ENCODE measurements at regions not wholly inside any gene's neighbourhood (a gene's known extent, or its start where the extent isn't known, plus 50 kb on each side); places are given as distances from the start of the nearest gene placed in this dataset.
A peak's percentile ranks its signal among the peaks of the same experiment; 100 is the strongest.

GRCh38 chr4:175971388-175972179 lies 94.1 kb upstream of the WDR17 start:
- Mint-ChIP-seq H3K27ac (no peak overlapping the region), H3K4me1 (ENCODE audit: low read depth) (no peaks in the 10 kb centered on the region), H3K27me3 (peaks cover 9% of the 10 kb centered on the region), H3K4me3 (no peak overlapping the region), H3K36me3 (ENCODE audit: low read depth) (no peaks in the 10 kb centered on the region), H3K9me3 (peaks cover 4% of the 10 kb centered on the region)

GRCh38 chr4:175973027-175973923 lies 92.4 kb upstream of the WDR17 start:
- H3K4me1 Mint-ChIP-seq (ENCODE audit: low read depth), result no peaks in the 10 kb centered on the region
- H3K9me3 Mint-ChIP-seq, result no peaks in the 10 kb centered on the region
- H3K27me3 Mint-ChIP-seq, result peaks cover 9% of the 10 kb centered on the region
- no peak overlapping the region for H3K4me3 Mint-ChIP-seq
- no peak overlapping the region for H3K27ac Mint-ChIP-seq
- no peaks in the 10 kb centered on the region for H3K36me3 Mint-ChIP-seq (ENCODE audit: low read depth)

GRCh38 chr4:175983636-175984035 lies 82.0 kb upstream of the WDR17 start:
- Mint-ChIP-seq H3K36me3 (ENCODE audit: low read depth) (no peaks in the 10 kb centered on the region), H3K4me1 (ENCODE audit: low read depth) (no peaks in the 10 kb centered on the region), H3K9me3 (peaks cover 3% of the 10 kb centered on the region), H3K4me3 (no peak overlapping the region), H3K27me3 (peaks cover 4% of the 10 kb centered on the region), H3K27ac (no peak overlapping the region)

GRCh38 chr4:175986668-175987067 lies 79.0 kb upstream of the WDR17 start:
- Mint-ChIP-seq H3K36me3 (ENCODE audit: low read depth) (no peaks in the 10 kb centered on the region), H3K27me3 (peaks cover 8% of the 10 kb centered on the region), H3K4me1 (ENCODE audit: low read depth) (no peaks in the 10 kb centered on the region), H3K9me3 (peaks cover 3% of the 10 kb centered on the region), H3K4me3 (no peak overlapping the region), H3K27ac (no peak overlapping the region)

GRCh38 chr4:175988511-175988910 lies 77.1 kb upstream of the WDR17 start:
- peaks cover 10% of the 10 kb centered on the region for H3K27me3 Mint-ChIP-seq
- no peak overlapping the region for H3K27ac Mint-ChIP-seq
- H3K36me3 Mint-ChIP-seq (ENCODE audit: low read depth), result no peaks in the 10 kb centered on the region
- peaks cover 3% of the 10 kb centered on the region for H3K9me3 Mint-ChIP-seq
- H3K4me3 Mint-ChIP-seq, result no peak overlapping the region
- H3K4me1 Mint-ChIP-seq (ENCODE audit: low read depth), result no peaks in the 10 kb centered on the region

- Mint-ChIP-seq H3K9me3 (no peaks in the 10 kb centered on the region), H3K27me3 (peaks cover 22% of the 10 kb centered on the region), H3K36me3 (ENCODE audit: low read depth) (no peaks in the 10 kb centered on the region), H3K27ac (no peak overlapping the region), H3K4me1 (ENCODE audit: low read depth) (no peaks in the 10 kb centered on the region), H3K4me3 (no peak overlapping the region)
Measured at GRCh38 chr4:175996206-175996605, 69.4 kb upstream of the WDR17 start.

GRCh38 chr4:175997291-175997690 lies 68.3 kb upstream of the WDR17 start:
- H3K27ac Mint-ChIP-seq, result no peak overlapping the region
- peaks cover 4% of the 10 kb centered on the region for H3K4me1 Mint-ChIP-seq (ENCODE audit: low read depth)
- peaks cover 28% of the 10 kb centered on the region for H3K27me3 Mint-ChIP-seq
- H3K9me3 Mint-ChIP-seq, result no peaks in the 10 kb centered on the region
- H3K36me3 Mint-ChIP-seq (ENCODE audit: low read depth), result no peaks in the 10 kb centered on the region
- H3K4me3 Mint-ChIP-seq, result no peak overlapping the region

GRCh38 chr4:175998782-175999181 lies 66.9 kb upstream of the WDR17 start:
- Mint-ChIP-seq H3K9me3 (no peaks in the 10 kb centered on the region), H3K27ac (no peak overlapping the region), H3K27me3 (peaks cover 40% of the 10 kb centered on the region), H3K36me3 (ENCODE audit: low read depth) (no peaks in the 10 kb centered on the region), H3K4me1 (ENCODE audit: low read depth) (peaks cover 7% of the 10 kb centered on the region), H3K4me3 (no peak overlapping the region)

GRCh38 chr4:175999944-176000343 lies 65.7 kb upstream of the WDR17 start:
- Mint-ChIP-seq H3K9me3 (no peaks in the 10 kb centered on the region), H3K27me3 (peaks cover 37% of the 10 kb centered on the region), H3K4me1 (ENCODE audit: low read depth) (peaks cover 7% of the 10 kb centered on the region), H3K4me3 (no peak overlapping the region), H3K27ac (no peak overlapping the region), H3K36me3 (ENCODE audit: low read depth) (no peaks in the 10 kb centered on the region)

GRCh38 chr4:176001151-176002006 lies 64.3 kb upstream of the WDR17 start:
- Mint-ChIP-seq H3K4me1 (ENCODE audit: low read depth) (peaks cover 7% of the 10 kb centered on the region), H3K9me3 (no peaks in the 10 kb centered on the region), H3K36me3 (ENCODE audit: low read depth) (no peaks in the 10 kb centered on the region), H3K27ac (no peak overlapping the region), H3K27me3 (peaks cover 37% of the 10 kb centered on the region), H3K4me3 (peak overlapping the region; percentile 37)

- Mint-ChIP-seq H3K9me3 (no peaks in the 10 kb centered on the region), H3K4me3 (peak overlapping the region; percentile 62), H3K27me3 (peaks cover 37% of the 10 kb centered on the region), H3K27ac (no peak overlapping the region), H3K4me1 (ENCODE audit: low read depth) (peaks cover 7% of the 10 kb centered on the region), H3K36me3 (ENCODE audit: low read depth) (no peaks in the 10 kb centered on the region)
Measured at GRCh38 chr4:176002007-176002613, 63.5 kb upstream of the WDR17 start.

- Mint-ChIP-seq H3K4me1 (ENCODE audit: low read depth) (peaks cover 7% of the 10 kb centered on the region), H3K9me3 (no peaks in the 10 kb centered on the region), H3K27me3 (peaks cover 25% of the 10 kb centered on the region), H3K27ac (no peak overlapping the region), H3K36me3 (ENCODE audit: low read depth) (no peaks in the 10 kb centered on the region), H3K4me3 (no peak overlapping the region)
Measured at GRCh38 chr4:176005766-176006165, 59.9 kb upstream of the WDR17 start.

GRCh38 chr4:176009254-176009653 lies 56.4 kb upstream of the WDR17 start:
- no peaks in the 10 kb centered on the region for H3K36me3 Mint-ChIP-seq (ENCODE audit: low read depth)
- no peaks in the 10 kb centered on the region for H3K9me3 Mint-ChIP-seq
- no peaks in the 10 kb centered on the region for H3K4me1 Mint-ChIP-seq (ENCODE audit: low read depth)
- H3K27me3 Mint-ChIP-seq, result no peaks in the 10 kb centered on the region
- no peak overlapping the region for H3K27ac Mint-ChIP-seq
- H3K4me3 Mint-ChIP-seq, result no peak overlapping the region

- H3K36me3 Mint-ChIP-seq (ENCODE audit: low read depth), result no peaks in the 10 kb centered on the region
- no peaks in the 10 kb centered on the region for H3K27me3 Mint-ChIP-seq
- H3K27ac Mint-ChIP-seq, result no peak overlapping the region
- H3K4me3 Mint-ChIP-seq, result no peak overlapping the region
- no peaks in the 10 kb centered on the region for H3K4me1 Mint-ChIP-seq (ENCODE audit: low read depth)
- no peaks in the 10 kb centered on the region for H3K9me3 Mint-ChIP-seq
Measured at GRCh38 chr4:176011529-176011928, 54.1 kb upstream of the WDR17 start.
